ENCODE measurements at regions not wholly inside any gene's neighbourhood (a gene's known extent, or its start where the extent isn't known, plus 50 kb on each side); places are given as distances from the start of the nearest gene placed in this dataset.

DNA sequence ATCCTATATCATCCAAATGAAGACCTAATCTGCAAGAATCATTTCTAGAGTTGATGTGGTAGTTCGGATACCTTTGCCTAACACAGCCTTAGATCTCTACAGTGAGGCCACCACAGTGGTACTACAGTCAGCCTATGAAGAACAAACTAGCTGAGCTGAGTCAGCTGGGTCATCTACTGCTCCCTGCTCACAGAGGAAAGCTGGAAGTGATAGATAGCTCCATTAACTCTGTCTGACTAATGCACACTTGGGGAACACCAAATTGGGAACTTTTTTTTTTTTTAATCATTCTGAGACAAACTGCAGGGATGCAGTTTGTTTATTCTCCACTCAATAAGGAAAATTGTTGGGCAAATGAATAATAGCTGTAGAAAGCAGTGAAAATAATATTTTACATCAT is 1160.6 kb downstream of the PCDH9 start:
- TF ChIP-seq EP300 (IDR thresholded peaks at IDR 0.05; ENCODE audit: borderline replicate concordance) (no peak), RAD21 (IDR thresholded peaks at IDR 0.05; ENCODE audit: low read depth) (no peak), TCF12 (IDR thresholded peaks at IDR 0.05; ENCODE audit: low read depth) (no peak), TAF1 (IDR thresholded peaks at IDR 0.05; ENCODE audit: low read depth) (no peak)
- TF ChIP-seq, protein P1, sequence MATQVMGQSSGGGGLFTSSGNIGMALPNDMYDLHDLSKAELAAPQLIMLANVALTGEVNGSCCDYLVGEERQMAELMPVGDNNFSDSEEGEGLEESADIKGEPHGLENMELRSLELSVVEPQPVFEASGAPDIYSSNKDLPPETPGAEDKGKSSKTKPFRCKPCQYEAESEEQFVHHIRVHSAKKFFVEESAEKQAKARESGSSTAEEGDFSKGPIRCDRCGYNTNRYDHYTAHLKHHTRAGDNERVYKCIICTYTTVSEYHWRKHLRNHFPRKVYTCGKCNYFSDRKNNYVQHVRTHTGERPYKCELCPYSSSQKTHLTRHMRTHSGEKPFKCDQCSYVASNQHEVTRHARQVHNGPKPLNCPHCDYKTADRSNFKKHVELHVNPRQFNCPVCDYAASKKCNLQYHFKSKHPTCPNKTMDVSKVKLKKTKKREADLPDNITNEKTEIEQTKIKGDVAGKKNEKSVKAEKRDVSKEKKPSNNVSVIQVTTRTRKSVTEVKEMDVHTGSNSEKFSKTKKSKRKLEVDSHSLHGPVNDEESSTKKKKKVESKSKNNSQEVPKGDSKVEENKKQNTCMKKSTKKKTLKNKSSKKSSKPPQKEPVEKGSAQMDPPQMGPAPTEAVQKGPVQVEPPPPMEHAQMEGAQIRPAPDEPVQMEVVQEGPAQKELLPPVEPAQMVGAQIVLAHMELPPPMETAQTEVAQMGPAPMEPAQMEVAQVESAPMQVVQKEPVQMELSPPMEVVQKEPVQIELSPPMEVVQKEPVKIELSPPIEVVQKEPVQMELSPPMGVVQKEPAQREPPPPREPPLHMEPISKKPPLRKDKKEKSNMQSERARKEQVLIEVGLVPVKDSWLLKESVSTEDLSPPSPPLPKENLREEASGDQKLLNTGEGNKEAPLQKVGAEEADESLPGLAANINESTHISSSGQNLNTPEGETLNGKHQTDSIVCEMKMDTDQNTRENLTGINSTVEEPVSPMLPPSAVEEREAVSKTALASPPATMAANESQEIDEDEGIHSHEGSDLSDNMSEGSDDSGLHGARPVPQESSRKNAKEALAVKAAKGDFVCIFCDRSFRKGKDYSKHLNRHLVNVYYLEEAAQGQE (IDR thresholded peaks at IDR 0.05; ENCODE audit: low read depth) = no peak
